ENCODE measurements at regions not wholly inside any gene's neighbourhood (a gene's known extent, or its start where the extent isn't known, plus 50 kb on each side); places are given as distances from the start of the nearest gene placed in this dataset.

DNA sequence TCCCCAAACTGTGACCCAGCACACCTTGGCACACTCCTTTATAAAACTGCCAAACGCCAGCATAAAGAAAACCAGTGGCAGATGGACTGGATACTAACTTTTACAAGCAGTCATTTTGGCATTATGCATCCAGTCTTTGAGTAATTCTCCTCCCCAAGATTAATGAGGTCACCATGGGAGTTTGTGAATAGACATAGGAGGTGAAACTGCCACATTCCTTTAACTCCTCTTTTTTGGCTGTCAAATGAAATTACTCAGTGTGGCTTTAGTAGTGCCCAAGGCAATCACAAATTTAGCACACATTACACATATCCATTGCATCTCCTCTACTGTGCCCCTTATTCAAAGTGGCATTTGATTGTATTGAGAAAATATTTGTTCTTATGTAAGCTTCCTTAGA, 315.3 kb upstream of the FGF13 start (continued):
- no peak for TF ChIP-seq CHD7 (IDR thresholded peaks at IDR 0.05; ENCODE audit: insufficient replicate concordance, low read length)
- TF ChIP-seq ZNF274 (IDR thresholded peaks at IDR 0.05; ENCODE audit: borderline replicate concordance, extremely low read depth, low read length): no peak
- no peak for TF ChIP-seq GTF2F1 (IDR thresholded peaks at IDR 0.05; ENCODE audit: borderline replicate concordance, low read depth, low read length)
